H9 (cell line): ENCODE measurements at regions not wholly inside any gene's neighbourhood (a gene's known extent, or its start where the extent isn't known, plus 50 kb on each side); places are given as distances from the start of the nearest gene placed in this dataset.

Source experiments
- DNase-seq: peaks from one replicate; pipeline ENCODE4 v3.0.0-alpha.2; 2017
- H2AFZ ChIP-seq: one replicate; pipeline ENCODE4 v1.6.1; 2013; ENCODE audit warnings: mild to moderate bottlenecking, low read length, control low read depth, moderate library complexity
- H2AK5ac ChIP-seq: 2 replicates; pipeline ENCODE4 v1.6.1; 2013; ENCODE audit warnings: low read length, control low read depth, mixed read lengths; ENCODE audit not compliant: insufficient read length
- H2BK120ac ChIP-seq: one replicate; pipeline ENCODE4 v1.6.1; 2013; ENCODE audit warnings: low read depth, mild to moderate bottlenecking, low read length, control low read depth, inconsistent platforms; ENCODE audit not compliant: poor library complexity, severe bottlenecking
- H2BK12ac ChIP-seq: 2 replicates; pipeline ENCODE4 v1.6.1; 2013; ENCODE audit warnings: low read length, control low read depth, mixed read lengths, low read depth; ENCODE audit not compliant: insufficient read length
- H2BK15ac ChIP-seq: 2 replicates; pipeline ENCODE4 v1.6.1; 2013; ENCODE audit warnings: low read depth, low read length, control low read depth
- H2BK20ac ChIP-seq: one replicate; pipeline ENCODE4 v1.6.1; 2013; ENCODE audit warnings: low read depth, mild to moderate bottlenecking, low read length, control low read depth, inconsistent platforms; ENCODE audit not compliant: poor library complexity, severe bottlenecking
- H2BK5ac ChIP-seq: 2 replicates; pipeline ENCODE4 v1.6.1; 2013; ENCODE audit warnings: low read length, control low read depth, mixed read lengths; ENCODE audit not compliant: insufficient read length
- H3K14ac ChIP-seq: 2 replicates; pipeline ENCODE4 v1.6.1; 2013; ENCODE audit warnings: low read length, control low read depth; ENCODE audit not compliant: insufficient read depth
- H3K18ac ChIP-seq: 2 replicates; pipeline ENCODE4 v1.6.1; 2013; ENCODE audit warnings: low read depth, mild to moderate bottlenecking, mixed read lengths, low read length, control low read depth; ENCODE audit not compliant: insufficient read length
- H3K23ac ChIP-seq: 2 replicates; pipeline ENCODE4 v1.6.1; 2013; ENCODE audit warnings: low read length, control low read depth, mixed read lengths, low read depth; ENCODE audit not compliant: insufficient read length
- H3K23me2 ChIP-seq: 2 replicates; pipeline ENCODE4 v1.6.1; 2013; ENCODE audit warnings: low read depth, mild to moderate bottlenecking, mixed read lengths, low read length, control low read depth; ENCODE audit not compliant: insufficient read length, poor library complexity, severe bottlenecking
- H3K27ac ChIP-seq: 2 replicates; pipeline ENCODE4 v1.5.1; 2013; ENCODE audit warnings: low read length, control low read depth, mixed read lengths, low read depth; ENCODE audit not compliant: insufficient read length
- H3K27me3 ChIP-seq: 2 replicates; pipeline ENCODE4 v1.6.1; 2013; ENCODE audit warnings: low read length, control low read depth, inconsistent platforms; ENCODE audit not compliant: insufficient read depth
- H3K4ac ChIP-seq: 2 replicates; pipeline ENCODE4 v1.6.1; 2013; ENCODE audit warnings: low read depth, mild to moderate bottlenecking, control low read depth, inconsistent platforms, low read length, moderate library complexity
- H3K4me1 ChIP-seq: 2 replicates; pipeline ENCODE4 v1.6.1; 2013; ENCODE audit warnings: low read length, control low read depth, inconsistent platforms; ENCODE audit not compliant: insufficient read depth
- H3K4me2 ChIP-seq: 2 replicates; pipeline ENCODE4 v1.6.1; 2013; ENCODE audit warnings: low read length, control low read depth, mixed read lengths; ENCODE audit not compliant: insufficient read length, insufficient read depth
- H3K56ac ChIP-seq: 2 replicates; pipeline ENCODE4 v1.6.1; 2013; ENCODE audit warnings: low read depth, mild to moderate bottlenecking, mixed read lengths, low read length, control low read depth; ENCODE audit not compliant: insufficient read length
- H3K79me1 ChIP-seq: 2 replicates; pipeline ENCODE4 v1.6.1; 2013; ENCODE audit warnings: low read depth, mild to moderate bottlenecking, moderate library complexity, low read length, control low read depth, inconsistent platforms; ENCODE audit not compliant: insufficient read depth, poor library complexity, severe bottlenecking
- H3K79me2 ChIP-seq: 2 replicates; pipeline ENCODE4 v1.6.1; 2013; ENCODE audit warnings: low read length, control low read depth, inconsistent platforms; ENCODE audit not compliant: insufficient read depth
- H3K9ac ChIP-seq: 2 replicates; pipeline ENCODE4 v1.6.1; 2013; ENCODE audit warnings: low read length, control low read depth, mixed read lengths; ENCODE audit not compliant: insufficient read length; ENCODE audit errors: extremely low read depth
- H3K9me3 ChIP-seq: one replicate; pipeline ENCODE4 v1.6.1; 2013; ENCODE audit warnings: low read depth, low read length, inconsistent platforms; ENCODE audit not compliant: control insufficient read depth
- H3T11ph ChIP-seq: one replicate; pipeline ENCODE4 v1.6.1; 2013; ENCODE audit warnings: mild to moderate bottlenecking, low read length, control low read depth, inconsistent platforms
- H4K20me1 ChIP-seq: one replicate; pipeline ENCODE4 v1.6.1; 2013; ENCODE audit not compliant: control insufficient read depth, insufficient read length, insufficient read depth
- H4K5ac ChIP-seq: 2 replicates; pipeline ENCODE4 v1.6.1; 2013; ENCODE audit warnings: low read depth, mild to moderate bottlenecking, mixed read lengths, low read length, control low read depth; ENCODE audit not compliant: insufficient read length
- H4K8ac ChIP-seq: replicated peaks from 2 replicates; pipeline ENCODE4 v1.6.1; 2013; ENCODE audit warnings: low read length, control low read depth, mixed read lengths, low read depth; ENCODE audit not compliant: insufficient read length
- H4K91ac ChIP-seq: 2 replicates; pipeline ENCODE4 v1.6.1; 2013; ENCODE audit warnings: low read depth, mild to moderate bottlenecking, moderate library complexity, mixed read lengths, low read length, control low read depth; ENCODE audit not compliant: insufficient read length
- H3K27ac Mint-ChIP-seq, 3 experiments: 2 replicates in 2 of 3; 3 replicates in 1 of 3; pipeline ENCODE4 v1.8.0; 2020 to 2021; ENCODE audit warnings: mixed read lengths in 3 of 3, mild to moderate bottlenecking in 1 of 3, moderate library complexity in 1 of 3
- H3K27me3 Mint-ChIP-seq: 2 replicates; pipeline ENCODE4 v1.8.0; 2021; ENCODE audit warnings: low read depth, mild to moderate bottlenecking, moderate library complexity, mixed read lengths
- H3K36me3 Mint-ChIP-seq, 3 experiments: 2 replicates in 2 of 3; 3 replicates in 1 of 3; pipeline ENCODE4 v1.8.0; 2020 to 2021; ENCODE audit warnings: low read depth in 3 of 3, mixed read lengths in 3 of 3; ENCODE audit not compliant: insufficient read depth in 1 of 3
- H3K4me1 Mint-ChIP-seq, 2 experiments: 2 replicates each; pipeline ENCODE4 v1.8.0; 2020; ENCODE audit warnings: mixed read lengths in 2 of 2
- H3K4me3 Mint-ChIP-seq, 2 experiments: 2 replicates in 1 of 2; 3 replicates in 1 of 2; pipeline ENCODE4 v1.8.0; 2020 to 2021; ENCODE audit warnings: mild to moderate bottlenecking in 2 of 2, mixed read lengths in 2 of 2, moderate library complexity in 1 of 2
- H3K9me3 Mint-ChIP-seq, 2 experiments: 2 replicates in 1 of 2; 3 replicates in 1 of 2; pipeline ENCODE4 v1.8.0; 2020; ENCODE audit warnings: mild to moderate bottlenecking in 2 of 2, mixed read lengths in 2 of 2, moderate library complexity in 1 of 2
- CTCF ChIP-seq: fragments of 200-600 bp; sonication (generic); conservative IDR thresholded peaks from 3 replicates; pipeline ENCODE4 v1.8.0; 2021; ENCODE audit warnings: antibody characterized with exemption, mild to moderate bottlenecking
- WGBS: extraction: QIAGEN DNeasy Blood & Tissue Kit; methylation state at CpG from one replicate; pipeline ENCODE4 v1.1.7; 2013; ENCODE audit warnings: missing lambda C conversion rate, low lambda C conversion rate, mixed read lengths; ENCODE audit not compliant: insufficient read length; ENCODE audit errors: extremely low coverage; 5-methylcytosine and 5-hydroxymethylcytosine counted together

- TF ChIP-seq CTCF: no peak
- no peaks in the 10 kb centered on the region for H3K9me3 ChIP-seq
- H3K9me3 Mint-ChIP-seq: no peaks in the 10 kb centered on the region
- H3K79me1 ChIP-seq: no peaks in the 10 kb centered on the region
- no peak overlapping the region for H2BK12ac ChIP-seq
- H3K23ac ChIP-seq: no peak overlapping the region
- H3T11ph ChIP-seq: no peak overlapping the region
- no peak for DNase-seq
- H3K4me1 Mint-ChIP-seq: peaks cover 0 to 3% of the 10 kb centered on the region in 2 experiments; a peak in 1 of 4 replicates
- no peak overlapping the region for H2BK15ac ChIP-seq
- no peaks in the 10 kb centered on the region for H3K79me2 ChIP-seq
- H4K20me1 ChIP-seq: no peaks in the 10 kb centered on the region
- H3K9ac ChIP-seq: no peak overlapping the region
- no peak overlapping the region for H3K27ac Mint-ChIP-seq
- H2AFZ ChIP-seq: no peak overlapping the region
- no peak overlapping the region for H3K27ac ChIP-seq
- no peak overlapping the region for H3K4me2 ChIP-seq
- H2BK5ac ChIP-seq: no peak overlapping the region
- H3K36me3 Mint-ChIP-seq: no peaks in the 10 kb centered on the region
- H4K91ac ChIP-seq: no peak overlapping the region
- H2AK5ac ChIP-seq: no peak overlapping the region
- WGBS: no CpG with 5 or more reads among the region's 3 CpGs
- no peak overlapping the region for H4K8ac ChIP-seq
- H3K27me3 Mint-ChIP-seq: no peaks in the 10 kb centered on the region
- H3K18ac ChIP-seq: no peak overlapping the region
- no peaks in the 10 kb centered on the region for H3K23me2 ChIP-seq
- no peak overlapping the region for H3K4me3 Mint-ChIP-seq
- no peak overlapping the region for H3K14ac ChIP-seq
- no peak overlapping the region for H3K4ac ChIP-seq
- H3K56ac ChIP-seq: no peak overlapping the region
- H3K27me3 ChIP-seq: no peaks in the 10 kb centered on the region
- H3K4me1 ChIP-seq: no peaks in the 10 kb centered on the region
- H4K5ac ChIP-seq: no peak overlapping the region
- H2BK20ac ChIP-seq: no peak overlapping the region
- H2BK120ac ChIP-seq: no peak overlapping the region
These were observed 54.8 kb upstream of the FLRT2 start for GRCh38 chr14:85475113-85475512.
